GM21529 (cell line): ENCODE measurements at regions not wholly inside any gene's neighbourhood (a gene's known extent, or its start where the extent isn't known, plus 50 kb on each side); places are given as distances from the start of the nearest gene placed in this dataset.

Experiments used
- ATAC-seq: cut with Tn5 transposase; IDR thresholded peaks from one replicate; pipeline ENCODE4 v1.9.1; 2021; ENCODE audit not compliant: unreplicated experiment

DNA sequence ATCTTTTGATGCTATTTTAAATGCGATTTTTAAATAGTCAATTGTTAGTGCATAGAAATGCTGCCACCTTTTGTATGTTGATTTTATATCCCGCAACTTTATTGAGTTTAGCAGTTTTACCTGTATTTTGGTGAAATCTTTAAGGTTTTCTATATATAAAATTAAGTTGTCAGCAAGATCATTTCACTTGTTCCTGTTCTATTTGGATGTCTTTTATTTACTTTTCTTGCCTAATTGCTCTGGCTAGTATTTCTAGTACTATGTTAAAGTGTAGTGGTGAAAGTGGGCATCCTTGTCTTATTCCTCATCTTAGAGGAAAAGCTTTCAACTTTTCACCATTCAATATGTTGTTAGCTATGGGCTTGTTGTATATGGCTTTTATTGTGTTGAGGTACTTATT, 813.3 kb upstream of the CELF2 start:
- ATAC-seq, result no peak

DNA sequence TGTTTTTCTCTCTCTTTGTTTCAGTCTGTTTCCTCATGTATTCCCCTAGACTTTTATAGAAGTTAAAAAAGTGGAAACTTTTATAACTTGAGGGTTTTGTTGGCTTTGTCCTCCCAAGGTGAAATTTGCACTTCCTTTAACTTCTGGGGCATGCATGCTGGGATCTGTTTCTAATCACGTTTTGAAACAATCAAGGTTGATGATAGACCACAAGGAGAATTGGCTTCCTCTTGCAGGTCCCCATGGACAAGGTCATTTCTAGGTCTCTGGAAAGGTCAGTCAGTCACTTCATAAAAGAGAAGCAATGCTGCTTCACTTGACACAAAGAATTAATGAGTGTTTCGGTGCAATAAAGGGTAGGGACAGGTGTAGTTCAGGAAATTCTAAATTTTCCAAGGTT, 811.8 kb upstream of the CELF2 start:
- no peak for ATAC-seq

DNA sequence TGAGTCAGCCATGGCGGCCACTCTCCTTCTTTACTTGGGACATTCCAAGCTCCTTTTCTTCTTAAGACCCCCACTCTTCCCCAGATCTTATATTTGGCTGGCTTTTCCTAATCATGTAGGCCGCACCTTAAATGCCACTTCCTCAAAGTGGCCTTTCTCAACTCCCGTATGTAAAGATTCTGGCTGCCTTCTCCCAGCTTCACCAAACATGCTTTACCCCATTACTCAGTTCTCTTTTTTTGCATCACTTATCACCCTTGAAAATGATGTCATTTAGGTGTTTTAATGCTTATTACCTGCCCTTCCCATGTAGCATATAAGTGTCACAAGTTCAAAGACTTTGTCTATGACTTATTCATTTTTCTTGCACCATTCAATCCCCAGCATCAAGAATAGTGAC, 810.1 kb upstream of the CELF2 start:
- no peak for ATAC-seq

DNA sequence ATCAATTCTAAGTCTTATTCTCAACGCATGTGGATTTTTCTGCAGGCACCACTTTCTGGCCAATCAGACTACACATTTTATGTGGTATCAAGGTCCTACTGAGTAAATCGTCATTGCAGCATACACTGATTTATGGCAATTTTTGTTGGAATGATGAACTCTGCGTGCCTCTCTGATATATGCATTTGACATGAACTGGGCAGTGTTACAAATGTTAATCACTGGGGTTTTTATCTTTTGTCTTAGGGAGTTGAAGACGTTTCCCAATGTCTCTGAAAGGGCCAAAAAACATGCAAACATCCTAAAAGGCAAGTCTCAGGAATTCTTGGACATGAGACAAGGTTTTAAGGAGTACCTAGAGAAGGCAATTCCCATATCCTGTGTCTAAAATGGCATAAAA, 809.5 kb upstream of the CELF2 start:
- no peak for ATAC-seq

DNA sequence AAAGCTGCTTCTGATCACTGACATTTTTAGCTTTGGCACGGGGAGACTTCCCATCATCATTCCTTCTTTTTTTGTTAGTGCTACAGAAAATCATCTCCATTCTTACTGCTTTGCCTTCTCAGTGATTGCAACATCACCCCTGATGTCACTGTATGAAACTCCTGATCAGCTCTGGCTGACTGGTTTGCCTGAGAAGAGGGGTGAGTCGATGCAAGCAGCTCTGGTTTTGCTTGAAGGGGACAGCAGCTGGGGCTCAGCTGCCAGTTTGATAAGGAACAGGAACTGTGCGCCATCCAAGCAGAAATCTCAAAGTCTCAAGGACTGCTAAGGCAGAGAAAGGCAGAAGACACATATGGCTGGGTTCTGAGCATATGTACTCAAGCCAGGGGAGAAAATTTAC, 808.5 kb upstream of the CELF2 start:
- ATAC-seq, result peak; percentile 60

DNA sequence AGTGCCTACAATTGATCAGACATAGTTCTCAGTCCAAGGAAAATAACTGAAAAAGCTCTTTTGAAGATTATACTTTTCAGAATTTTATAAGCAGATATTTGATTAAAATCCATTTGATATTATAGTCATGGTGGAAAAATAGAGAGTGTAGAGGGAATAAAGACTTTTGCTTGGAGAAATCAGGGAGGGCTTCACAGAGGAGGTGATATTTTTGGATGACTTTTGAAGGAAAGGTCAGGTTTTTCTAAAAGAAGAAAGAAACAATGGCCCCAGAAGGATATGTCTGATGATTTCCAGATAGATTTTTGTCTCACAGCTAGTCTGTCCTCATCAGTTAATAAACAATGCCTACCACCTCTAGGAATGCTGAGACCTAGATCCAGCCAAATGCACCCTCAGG, 806.3 kb upstream of the CELF2 start:
- ATAC-seq, result no peak

DNA sequence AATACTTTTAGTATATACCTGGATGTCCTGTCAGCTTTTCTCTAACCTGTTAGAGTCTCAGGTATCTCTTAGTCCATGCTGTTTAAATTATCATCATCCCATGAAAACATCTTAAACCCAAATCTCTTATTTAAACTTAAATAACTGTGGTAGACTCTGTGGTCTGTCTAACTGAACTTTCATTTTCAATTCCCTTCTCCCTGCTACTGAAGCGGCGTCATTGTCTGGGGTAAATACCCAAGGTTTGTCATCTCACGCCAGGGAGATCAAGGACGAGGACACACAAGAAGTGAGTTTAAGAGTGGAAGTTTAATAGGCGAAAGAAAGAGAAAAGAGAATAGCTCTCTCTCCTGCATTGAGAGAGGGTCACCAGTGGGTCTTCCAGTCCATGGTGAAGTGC, 804.4 kb upstream of the CELF2 start:
- ATAC-seq, result peak; percentile 58

DNA sequence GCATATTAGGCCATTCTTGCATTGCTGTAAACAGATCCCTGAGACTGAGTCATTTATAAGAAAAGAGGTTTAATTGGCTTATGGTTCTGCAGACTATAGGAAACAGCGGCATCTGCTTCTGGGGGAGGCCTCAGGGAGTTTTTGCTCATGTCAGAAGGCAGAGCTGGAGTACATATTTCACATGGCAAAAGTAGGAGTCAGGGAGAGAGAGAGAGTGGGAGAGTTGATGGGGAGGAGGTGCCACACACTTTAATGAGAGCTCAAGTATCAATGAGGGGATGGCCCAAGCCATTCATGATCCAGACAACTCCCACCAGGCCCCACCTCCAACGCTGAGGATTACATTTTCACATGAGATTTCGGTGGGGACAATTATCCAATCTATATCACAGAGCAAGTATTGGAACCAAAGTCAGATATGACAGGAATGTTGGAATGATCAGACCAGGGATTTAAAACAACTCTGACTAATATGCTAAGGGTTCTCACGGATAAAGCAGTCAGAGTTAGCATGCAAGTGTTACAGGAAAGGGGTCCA, 795.3 kb upstream of the CELF2 start:
- no peak for ATAC-seq

DNA sequence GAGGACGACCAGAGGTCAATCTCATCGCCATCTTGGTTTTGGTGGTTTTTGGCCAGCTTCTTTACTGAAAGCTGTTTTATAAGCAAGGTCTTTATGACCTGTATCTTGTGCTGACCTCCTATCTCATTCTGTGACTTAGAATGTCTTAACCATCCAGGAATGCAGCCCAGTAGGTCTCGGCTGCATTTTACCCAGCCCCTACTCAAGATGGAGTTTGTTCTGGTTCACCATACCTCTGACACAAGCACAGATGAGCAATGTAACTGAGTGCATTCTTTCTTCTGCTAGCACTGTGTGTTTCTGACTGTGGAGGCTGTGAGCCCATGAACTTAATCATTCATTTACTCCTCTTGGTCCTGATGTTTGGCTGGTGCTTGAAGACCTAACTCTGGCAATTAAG, 794.5 kb upstream of the CELF2 start:
- no peak for ATAC-seq

DNA sequence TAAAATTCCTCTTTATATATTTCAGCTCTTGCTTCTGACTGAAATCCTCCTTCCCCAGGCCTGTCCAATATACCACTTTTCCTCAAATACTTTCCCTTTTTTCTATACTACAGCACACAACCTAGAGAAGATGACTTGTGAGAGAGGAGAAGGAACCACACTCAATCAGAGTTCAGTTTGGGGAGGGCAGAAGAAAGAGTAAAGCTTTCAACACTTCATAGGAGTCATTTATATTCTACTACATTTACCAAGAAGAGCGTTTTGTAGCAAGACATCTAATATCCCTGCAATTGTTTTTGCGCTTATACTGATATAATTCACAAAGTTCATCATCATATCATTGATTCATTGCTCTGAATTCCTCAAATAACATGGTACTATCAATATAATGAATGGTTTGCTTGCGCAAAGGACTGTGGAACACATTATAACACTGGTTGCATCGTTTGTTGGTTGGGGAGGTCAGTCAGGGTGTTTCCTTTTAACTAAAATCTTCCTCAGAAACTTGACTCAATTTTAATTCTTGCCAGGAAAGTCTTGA, 792.5 kb upstream of the CELF2 start:
- ATAC-seq, result no peak

DNA sequence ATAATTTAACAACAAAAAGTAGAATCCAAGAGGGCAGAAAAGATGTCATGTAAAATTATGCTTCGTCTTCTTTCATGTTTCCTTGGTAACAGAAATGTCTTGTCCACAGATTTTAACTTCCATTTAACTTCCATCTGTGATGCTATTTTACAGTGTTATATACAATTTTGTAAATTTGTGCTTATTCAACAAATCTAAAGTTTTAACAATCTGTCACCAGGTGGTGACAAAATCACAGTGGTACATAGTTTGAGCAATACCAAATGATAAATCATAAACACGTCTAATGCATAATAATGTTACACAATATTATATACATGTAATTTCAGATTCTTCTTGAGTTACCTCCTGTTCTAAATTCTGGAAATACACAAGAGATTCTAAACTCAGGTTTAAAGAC, 784.4 kb upstream of the CELF2 start:
- no peak for ATAC-seq

DNA sequence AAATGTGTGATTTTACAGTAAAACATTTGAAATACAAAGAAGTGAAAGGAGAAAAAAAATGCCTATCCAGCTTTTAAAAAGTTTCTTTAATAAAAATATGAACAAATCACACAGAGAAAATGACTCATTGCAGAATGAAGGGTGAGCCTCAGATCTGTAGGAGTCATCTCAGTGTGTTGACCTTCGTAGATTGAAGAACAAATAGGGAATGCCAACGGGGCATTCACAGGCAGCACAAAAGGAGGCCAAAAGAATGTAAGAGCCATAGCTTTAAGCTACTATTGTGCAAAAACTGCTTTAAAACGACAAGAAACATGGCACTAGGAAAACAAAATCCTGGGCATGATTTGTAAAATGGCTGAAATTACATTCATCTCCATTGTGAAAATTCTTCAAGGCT, 782.7 kb upstream of the CELF2 start:
- ATAC-seq, result no peak

DNA sequence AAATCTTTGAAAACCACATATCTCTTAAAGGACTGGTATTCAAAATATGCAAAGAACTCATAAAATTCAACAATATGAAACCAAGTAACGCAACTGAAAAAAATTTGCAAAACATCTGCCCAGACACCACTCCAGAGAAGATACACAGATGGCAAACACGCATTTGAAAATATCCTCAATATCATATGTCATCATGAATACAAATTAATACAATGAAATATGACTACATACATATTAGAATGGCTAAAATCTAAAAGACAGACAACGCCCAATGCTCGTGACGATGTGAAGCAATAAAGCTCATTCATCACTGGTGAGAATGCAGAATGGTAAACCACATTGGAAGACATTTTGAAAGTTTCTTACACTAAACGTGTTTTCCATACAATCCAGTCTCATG, 770.1 kb upstream of the CELF2 start:
- ATAC-seq, result no peak

DNA sequence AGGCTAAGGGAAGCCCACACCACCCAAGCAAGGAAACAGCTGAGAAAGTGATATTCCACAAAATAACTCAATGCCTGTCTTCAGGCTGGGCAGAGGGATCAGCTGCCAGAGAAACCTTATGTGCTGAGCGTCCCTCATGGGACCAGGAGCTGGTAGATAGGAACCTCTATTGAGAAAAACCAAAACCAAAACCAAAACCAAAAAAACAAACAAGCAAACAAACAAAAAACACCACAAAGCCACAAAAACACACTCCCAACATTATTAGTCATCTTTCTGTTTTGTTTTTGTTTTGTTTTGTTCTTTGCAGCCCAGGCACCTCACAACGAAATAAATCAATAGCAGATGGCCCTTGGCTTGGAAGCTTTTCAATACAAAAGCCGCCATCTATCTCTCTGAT, 760.8 kb upstream of the CELF2 start:
- ATAC-seq, result no peak

DNA sequence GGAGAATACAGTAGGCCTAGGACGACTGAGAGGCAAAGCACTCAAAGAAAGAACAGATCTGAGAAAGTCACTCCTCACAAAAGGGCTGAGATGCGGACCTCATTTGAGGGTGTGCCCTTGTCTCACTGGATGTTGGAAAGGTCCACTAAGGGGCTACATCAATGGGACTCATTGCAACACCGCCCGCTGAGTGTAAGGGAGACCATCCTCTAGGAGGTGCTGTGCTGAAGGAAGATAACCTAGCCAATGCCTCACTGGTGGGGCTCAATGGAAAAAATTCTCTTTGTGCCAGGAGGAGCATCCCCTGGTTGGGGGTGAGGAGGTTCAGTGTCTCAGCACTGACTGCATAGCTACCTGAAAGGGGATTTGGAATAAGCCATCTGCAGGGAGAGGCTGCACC, 758.7 kb upstream of the CELF2 start:
- no peak for ATAC-seq

DNA sequence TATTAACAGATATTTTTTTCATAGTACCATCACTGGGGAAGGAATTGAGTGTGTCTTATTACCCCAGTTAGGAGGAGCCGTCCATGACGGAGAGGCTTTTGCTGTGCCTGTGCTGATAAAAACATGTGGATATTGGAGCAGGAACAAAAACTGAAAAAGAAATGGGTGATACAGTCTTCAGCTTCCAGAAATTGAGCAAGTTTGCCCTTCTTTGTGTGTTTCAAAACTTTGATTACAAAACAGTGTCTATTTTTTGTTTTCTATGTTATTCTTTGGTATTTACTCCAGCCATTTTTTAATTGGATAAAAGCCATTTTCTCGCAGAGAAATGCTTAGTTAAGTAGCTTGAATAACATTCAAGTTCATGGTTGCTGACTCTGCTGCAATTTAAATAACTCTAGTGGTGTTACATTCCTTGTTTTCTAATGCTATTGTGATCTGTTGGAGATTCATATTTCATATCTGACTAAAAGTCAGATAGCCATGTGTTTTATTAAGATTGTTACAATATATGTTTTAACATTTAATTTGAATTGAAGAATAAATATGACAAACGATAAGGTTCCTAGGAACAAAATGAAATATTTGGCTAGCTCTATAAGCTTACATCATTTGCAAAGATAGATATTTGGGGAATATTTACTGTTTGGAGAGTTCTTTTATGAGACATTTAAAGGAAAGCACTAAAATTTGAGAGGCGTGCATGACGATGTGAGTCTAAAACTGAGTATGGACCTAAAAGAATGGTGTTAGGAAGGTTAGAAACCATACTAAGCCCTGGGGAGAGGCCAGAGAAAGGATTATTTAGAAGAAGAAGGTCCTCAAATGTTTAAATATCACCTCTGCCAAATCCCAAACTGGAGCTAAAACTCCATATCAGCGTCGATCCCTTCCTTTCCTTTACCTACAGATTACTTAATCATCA, 747.3 kb upstream of the CELF2 start:
- ATAC-seq, result no peak

DNA sequence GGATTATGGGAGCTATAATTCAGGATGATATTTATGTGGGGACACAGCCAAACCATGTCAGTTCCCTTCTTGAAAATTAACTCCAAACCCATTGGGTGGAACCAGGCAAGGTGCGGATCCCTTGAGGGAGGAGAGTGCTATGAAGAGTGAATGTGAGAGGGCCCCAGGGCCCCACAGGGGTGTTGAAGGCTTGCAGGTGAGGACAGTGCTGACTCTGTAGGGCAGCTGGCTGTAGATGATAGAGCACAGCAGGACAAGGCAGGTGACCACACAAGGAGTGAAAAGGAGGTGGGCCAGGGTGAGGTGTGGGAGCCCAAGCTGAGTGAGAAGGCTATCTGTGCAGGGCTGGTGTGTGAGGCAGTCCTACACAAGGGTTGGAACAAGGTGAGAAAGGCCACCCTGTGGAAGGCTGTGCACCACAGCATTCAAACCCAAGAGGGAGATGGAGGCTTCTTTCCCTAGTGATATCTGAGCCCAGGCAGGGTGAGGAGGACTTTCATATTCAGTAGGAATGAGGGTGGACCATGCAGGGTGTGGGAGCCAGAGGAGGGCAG, 746.0 kb upstream of the CELF2 start:
- ATAC-seq, result no peak

DNA sequence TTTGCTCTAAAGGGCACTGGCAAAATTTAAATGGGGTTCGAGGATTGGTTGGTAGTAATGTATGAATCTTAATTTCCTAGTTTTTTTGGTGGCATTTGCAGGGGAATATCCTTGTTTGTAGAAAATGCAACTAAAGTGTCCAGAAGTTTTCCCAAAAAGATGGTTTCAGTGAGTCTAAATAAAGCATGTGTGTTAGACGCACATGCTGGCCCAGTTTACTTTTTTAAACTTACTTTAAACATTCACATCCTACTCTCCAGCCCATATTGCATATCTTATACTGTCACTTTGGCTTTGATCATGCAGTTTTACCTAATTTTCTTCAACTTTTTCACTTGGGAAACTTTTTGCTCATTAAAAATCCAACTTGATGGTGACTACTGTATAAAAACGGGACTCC, 744.0 kb upstream of the CELF2 start:
- ATAC-seq, result no peak

DNA sequence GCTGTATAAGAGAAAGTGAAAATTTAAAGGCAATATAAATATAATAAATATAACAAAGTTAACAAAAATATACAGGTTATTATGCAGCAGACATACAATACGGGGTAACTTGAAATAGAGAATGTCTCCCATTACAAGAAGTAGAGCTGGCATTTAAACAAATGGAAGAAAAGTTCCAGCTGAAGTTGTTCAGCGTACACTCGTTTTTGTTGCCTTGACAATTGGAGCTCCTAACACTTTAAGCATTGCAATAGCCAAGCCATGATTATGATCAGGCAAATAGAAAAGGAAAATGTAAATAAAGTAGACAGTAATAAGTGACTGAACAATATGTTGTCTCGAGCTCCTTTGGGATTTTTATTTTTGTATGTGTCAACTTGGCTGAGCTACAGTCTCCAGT, 737.8 kb upstream of the CELF2 start:
- no peak for ATAC-seq

DNA sequence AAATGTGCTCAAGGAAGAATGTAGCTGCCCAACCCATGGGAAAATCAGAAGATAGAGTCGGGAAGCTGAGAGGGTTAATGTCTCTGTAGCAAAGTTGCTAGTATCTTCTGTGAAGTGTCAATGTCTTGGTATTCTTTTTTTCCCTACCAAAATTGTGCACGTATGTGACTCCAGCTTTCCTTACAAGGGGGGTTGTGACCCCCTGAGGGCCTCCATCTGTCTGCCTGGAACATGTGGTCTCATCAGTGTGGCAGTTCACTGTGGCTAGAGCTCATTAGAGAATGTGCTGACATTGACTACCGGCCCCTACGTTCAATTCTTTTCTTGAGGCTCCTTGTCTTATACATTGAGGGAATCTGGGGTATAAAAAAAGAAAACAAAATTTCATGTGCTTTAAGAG, 725.2 kb upstream of the CELF2 start:
- no peak for ATAC-seq

DNA sequence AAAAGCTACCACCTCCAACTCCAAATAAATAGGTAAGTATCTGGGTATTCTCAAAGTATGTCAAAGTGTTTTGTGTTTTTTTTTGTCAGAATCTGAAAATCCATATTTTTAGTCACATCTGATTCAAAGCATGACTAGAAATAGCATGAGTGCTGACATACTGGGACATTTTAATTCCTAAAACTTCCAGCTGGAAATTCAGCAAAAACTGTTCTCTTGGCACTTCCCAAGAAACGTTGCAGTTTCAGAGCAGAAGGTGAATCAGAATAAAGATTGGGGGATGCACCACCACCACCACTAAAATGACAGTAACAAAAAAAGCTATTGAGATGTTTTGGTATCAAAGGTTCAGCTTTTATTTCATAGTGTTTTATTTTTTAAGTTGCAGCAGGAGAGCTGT, 724.6 kb upstream of the CELF2 start:
- no peak for ATAC-seq

DNA sequence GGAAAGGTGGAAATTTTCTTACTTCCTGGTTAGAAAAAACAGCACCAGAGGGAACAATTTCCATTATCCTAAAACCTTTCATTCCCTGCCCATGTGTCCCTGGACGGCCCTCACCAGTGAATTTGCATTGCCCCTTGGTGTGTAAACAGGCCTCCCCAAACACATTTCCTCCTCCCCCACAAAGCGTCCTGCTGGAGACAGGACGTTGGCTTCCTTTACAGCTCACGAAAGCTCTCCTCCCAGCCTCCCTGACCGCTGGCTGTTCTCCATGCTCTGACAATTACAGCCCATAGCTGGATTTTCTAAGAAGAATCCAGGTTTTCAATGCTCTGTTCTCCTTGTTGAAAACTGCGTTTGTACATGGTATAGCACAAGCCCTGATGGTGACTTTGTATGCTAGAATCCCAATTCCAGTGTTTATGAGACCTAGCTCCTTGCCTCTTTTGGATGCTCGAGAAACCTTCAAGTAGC, 724.2 kb upstream of the CELF2 start:
- ATAC-seq, result no peak
